ENCODE measurements at regions not wholly inside any gene's neighbourhood (a gene's known extent, or its start where the extent isn't known, plus 50 kb on each side); places are given as distances from the start of the nearest gene placed in this dataset.

- no peak for DNase-seq (ENCODE audit: low read depth)
- TF ChIP-seq, protein P1, sequence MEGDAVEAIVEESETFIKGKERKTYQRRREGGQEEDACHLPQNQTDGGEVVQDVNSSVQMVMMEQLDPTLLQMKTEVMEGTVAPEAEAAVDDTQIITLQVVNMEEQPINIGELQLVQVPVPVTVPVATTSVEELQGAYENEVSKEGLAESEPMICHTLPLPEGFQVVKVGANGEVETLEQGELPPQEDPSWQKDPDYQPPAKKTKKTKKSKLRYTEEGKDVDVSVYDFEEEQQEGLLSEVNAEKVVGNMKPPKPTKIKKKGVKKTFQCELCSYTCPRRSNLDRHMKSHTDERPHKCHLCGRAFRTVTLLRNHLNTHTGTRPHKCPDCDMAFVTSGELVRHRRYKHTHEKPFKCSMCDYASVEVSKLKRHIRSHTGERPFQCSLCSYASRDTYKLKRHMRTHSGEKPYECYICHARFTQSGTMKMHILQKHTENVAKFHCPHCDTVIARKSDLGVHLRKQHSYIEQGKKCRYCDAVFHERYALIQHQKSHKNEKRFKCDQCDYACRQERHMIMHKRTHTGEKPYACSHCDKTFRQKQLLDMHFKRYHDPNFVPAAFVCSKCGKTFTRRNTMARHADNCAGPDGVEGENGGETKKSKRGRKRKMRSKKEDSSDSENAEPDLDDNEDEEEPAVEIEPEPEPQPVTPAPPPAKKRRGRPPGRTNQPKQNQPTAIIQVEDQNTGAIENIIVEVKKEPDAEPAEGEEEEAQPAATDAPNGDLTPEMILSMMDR (conservative IDR thresholded peaks at IDR 0.05; ENCODE audit: low read depth, low read length), result no peak
- H3K4me3 ChIP-seq (ENCODE audit: low read depth, low read length), result no peak overlapping the region
Measured at GRCh38 chr3:186476541-186476940, 67.6 kb downstream of the CRYGS start.

- TF ChIP-seq, protein P1 (conservative IDR thresholded peaks at IDR 0.05; ENCODE audit: low read depth, low read length), result no peak
- peak; percentile 20 for DNase-seq (ENCODE audit: low read depth)
- H3K4me3 ChIP-seq (ENCODE audit: low read depth, low read length), result no peak overlapping the region
Measured at GRCh38 chr3:186476044-186476468, 68.1 kb downstream of the CRYGS start.

DNA sequence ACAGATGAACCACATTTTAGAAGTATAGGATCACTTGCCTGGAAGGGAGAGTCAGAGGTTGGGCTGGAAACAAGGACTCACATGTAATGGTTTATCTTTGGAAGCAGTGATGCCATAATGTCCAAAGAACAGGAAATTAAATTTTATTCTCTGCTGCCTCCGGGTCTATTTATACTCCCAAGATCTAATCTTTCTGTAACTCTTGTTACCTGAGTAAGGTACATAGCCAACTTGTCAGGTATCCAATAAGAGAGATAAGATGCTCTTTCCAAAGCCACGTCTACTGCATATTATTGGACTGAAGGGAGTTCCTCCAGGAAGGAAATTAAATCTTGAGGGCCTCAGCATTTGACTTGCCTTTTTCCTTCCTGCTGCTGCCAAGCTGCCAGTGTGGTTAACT lies 71.0 kb downstream of the CRYGS start:
- TF ChIP-seq, protein P1 (conservative IDR thresholded peaks at IDR 0.05; ENCODE audit: low read depth, low read length), result no peak
- no peak for DNase-seq (ENCODE audit: low read depth)

DNA sequence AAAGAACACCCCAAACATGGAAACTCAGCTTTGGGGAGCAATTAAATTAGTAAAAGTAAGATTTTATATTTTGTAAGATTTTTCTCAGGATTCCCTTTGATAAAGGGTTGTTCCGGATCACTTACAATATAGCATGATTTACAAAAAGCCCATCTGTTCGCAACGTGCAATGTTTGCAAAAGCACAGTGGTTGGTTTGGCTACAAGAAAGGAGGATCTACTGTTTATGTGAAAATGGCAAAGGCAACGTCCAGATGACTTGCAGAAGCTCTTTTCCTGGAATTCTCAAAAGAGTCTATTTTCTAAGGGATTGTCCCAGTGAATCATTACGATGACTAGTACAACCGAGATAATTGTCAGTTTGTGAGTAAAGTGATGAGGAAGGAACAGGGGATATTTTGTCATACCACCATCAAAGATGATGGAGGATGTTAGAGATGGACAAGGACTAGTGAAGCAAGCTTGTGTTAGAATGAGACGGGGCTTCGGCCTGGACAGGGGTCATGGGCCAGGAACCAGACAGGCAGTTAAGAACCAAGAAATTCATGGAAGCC lies 71.6 kb downstream of the CRYGS start:
- H3K4me3 ChIP-seq (ENCODE audit: low read depth, low read length), result no peak overlapping the region
- no peak for DNase-seq (ENCODE audit: low read depth)
- TF ChIP-seq, protein P1 (conservative IDR thresholded peaks at IDR 0.05; ENCODE audit: low read depth, low read length), result no peak

More for the DNA sequence above, 71.0 kb downstream of the CRYGS start:
- H3K4me3 ChIP-seq (ENCODE audit: low read depth, low read length), result no peak overlapping the region

GRCh38 chr3:186471771-186472170 lies 72.4 kb downstream of the CRYGS start:
- no peak for DNase-seq (ENCODE audit: low read depth)
- no peak overlapping the region for H3K4me3 ChIP-seq (ENCODE audit: low read depth, low read length)
- TF ChIP-seq, protein P1 (conservative IDR thresholded peaks at IDR 0.05; ENCODE audit: low read depth, low read length), result no peak

DNA sequence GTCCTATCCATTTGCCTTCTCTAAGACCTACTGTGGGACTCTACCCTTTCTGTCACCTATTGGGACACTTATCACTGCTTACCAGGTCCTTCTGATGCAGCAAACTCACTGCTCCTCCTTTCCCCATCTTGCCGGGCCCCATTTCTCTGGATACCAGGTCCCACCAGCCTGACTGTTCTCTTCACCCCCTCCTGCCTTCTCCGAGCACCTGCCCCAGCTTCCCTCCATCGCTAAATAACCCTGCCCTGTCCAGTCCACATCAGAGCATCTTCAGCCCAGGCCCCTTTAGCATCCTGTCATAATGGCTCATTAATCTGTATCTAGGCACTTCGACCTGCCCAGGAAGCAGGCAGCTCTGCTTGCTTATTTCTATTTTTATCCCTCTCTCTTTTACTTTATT lies 74.7 kb downstream of the CRYGS start:
- no peak for DNase-seq (ENCODE audit: low read depth)
- TF ChIP-seq, protein P1 (conservative IDR thresholded peaks at IDR 0.05; ENCODE audit: low read depth, low read length), result no peak
- H3K4me3 ChIP-seq (ENCODE audit: low read depth, low read length), result no peak overlapping the region

DNA sequence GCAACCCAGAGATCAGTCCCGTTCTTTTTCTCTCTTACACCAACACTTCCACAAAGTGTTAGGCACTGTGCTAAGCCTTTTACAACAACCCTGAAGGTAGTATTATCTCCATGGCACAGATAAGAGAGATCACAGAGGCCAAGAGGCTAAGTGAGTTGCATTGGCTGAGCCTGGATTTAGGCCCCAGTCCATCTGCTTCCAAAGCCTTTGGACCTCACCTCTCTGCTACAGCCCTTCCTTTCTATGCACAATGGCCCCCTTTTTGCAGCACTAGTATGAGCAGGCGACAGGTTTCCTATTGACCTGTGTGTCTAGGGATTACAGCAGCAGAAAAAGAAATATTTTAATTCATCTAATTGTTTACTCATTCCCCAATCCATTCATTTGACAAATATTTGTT lies 76.2 kb downstream of the CRYGS start:
- no peak for DNase-seq (ENCODE audit: low read depth)
- TF ChIP-seq, protein P1 (conservative IDR thresholded peaks at IDR 0.05; ENCODE audit: low read depth, low read length), result no peak

More for the DNA sequence above, 76.2 kb downstream of the CRYGS start:
- no peak overlapping the region for H3K4me3 ChIP-seq (ENCODE audit: low read depth, low read length)

Data from choroid plexus epithelial cell (primary cell).